ENCODE measurements at regions not wholly inside any gene's neighbourhood (a gene's known extent, or its start where the extent isn't known, plus 50 kb on each side); places are given as distances from the start of the nearest gene placed in this dataset.

DNA sequence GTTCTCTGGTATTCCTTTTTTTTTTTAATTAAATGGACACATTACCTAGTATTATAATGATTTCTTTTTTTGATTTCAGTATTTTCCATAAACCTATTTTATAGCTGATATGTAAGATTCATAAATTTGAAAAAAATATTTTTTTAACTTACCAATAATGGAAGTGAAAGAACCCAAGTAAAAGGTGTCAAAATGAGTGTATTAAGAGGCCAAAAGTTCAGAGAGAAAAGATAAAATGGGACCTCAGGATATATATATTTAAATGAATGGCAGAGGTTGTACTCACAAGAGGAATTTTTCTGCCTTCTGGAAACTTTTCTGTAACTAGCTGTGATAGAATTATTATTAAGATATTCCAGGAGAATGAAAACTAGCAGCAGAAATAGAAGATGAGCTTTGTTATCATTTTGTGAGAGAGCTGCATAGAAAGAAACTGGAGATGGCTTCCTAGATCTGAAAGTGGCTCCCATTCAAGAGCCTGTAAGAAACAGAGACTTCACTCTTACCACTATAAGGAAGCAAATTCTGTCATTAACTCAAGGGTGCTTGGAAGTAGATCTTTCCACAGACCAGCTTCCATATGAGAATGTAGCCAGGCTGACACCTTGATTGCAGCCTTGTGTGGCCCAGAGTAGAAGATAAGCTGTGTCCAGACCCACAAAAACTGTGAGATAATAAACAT, 91.7 kb downstream of the MRPS30 start:
- Histone ChIP-seq H3K9ac (ENCODE audit: low read depth in 2 of 2, low read length in 2 of 2) (no peak overlapping the region), H3K36me3 (no peaks in the 10 kb centered on the region)

DNA sequence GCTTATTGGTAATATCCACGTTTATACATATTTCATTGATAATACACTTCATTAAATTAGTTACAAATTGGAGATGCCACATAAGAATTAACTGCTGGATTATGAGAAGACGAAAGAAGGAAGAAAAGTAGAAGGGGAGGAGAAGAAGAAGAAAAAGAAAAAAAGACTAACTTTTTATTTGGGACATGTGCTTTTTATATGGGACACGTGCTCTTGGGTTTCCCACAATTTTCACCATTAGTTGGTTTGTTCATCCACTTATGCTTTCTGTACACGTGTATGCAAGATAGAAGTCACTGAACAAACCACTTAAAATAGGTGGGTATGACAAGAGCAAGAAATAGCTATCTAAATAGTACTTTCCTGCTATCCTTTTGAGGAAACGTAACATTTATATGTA, 98.6 kb downstream of the MRPS30 start:
- Histone ChIP-seq H3K4me3 (no peak overlapping the region), H3K27ac (no peak overlapping the region), H3K9me3 (no peaks in the 10 kb centered on the region), H3K9ac (ENCODE audit: low read depth in 2 of 2, low read length in 2 of 2) (no peak overlapping the region), H3K36me3 (no peaks in the 10 kb centered on the region), H3K27me3 (no peaks in the 10 kb centered on the region), H3K4me1 (no peaks in the 10 kb centered on the region)
- TF ChIP-seq, protein P1, sequence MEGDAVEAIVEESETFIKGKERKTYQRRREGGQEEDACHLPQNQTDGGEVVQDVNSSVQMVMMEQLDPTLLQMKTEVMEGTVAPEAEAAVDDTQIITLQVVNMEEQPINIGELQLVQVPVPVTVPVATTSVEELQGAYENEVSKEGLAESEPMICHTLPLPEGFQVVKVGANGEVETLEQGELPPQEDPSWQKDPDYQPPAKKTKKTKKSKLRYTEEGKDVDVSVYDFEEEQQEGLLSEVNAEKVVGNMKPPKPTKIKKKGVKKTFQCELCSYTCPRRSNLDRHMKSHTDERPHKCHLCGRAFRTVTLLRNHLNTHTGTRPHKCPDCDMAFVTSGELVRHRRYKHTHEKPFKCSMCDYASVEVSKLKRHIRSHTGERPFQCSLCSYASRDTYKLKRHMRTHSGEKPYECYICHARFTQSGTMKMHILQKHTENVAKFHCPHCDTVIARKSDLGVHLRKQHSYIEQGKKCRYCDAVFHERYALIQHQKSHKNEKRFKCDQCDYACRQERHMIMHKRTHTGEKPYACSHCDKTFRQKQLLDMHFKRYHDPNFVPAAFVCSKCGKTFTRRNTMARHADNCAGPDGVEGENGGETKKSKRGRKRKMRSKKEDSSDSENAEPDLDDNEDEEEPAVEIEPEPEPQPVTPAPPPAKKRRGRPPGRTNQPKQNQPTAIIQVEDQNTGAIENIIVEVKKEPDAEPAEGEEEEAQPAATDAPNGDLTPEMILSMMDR (IDR thresholded peaks at IDR 0.05), result no peak
- intact Hi-C loops (cut with DNase I), result no loop called here
- no peak for DNase-seq

More for the DNA sequence above, 91.7 kb downstream of the MRPS30 start:
- Histone ChIP-seq H3K9me3 (no peaks in the 10 kb centered on the region), H3K27ac (no peak overlapping the region), H3K4me1 (no peaks in the 10 kb centered on the region), H3K4me3 (no peak overlapping the region), H3K27me3 (no peaks in the 10 kb centered on the region)
- intact Hi-C loops (cut with DNase I), result no loop called here
- no peak for DNase-seq
- TF ChIP-seq, protein P1 (IDR thresholded peaks at IDR 0.05), result no peak

DNA sequence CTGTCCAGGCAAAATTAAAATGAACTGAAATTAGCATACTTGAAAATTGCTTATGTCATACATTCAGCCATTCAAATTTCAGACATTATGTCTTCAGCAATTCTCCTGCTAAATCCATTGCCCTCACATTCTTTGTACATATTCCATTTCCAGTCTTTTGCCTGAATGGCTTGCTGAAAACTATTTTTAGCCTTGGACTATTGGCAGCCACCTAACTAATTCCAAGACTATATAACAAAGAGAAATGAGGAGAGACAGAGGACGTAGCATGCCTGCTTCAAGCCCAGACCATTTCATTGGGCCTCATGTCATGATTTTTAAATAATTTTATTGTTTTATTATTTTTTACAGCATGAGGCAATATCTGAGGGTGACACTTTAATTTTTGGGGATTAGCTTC, 100.3 kb downstream of the MRPS30 start:
- no peaks in the 10 kb centered on the region for H3K36me3 ChIP-seq
- no peaks in the 10 kb centered on the region for H3K27me3 ChIP-seq
- TF ChIP-seq, protein P1 (IDR thresholded peaks at IDR 0.05), result no peak
- intact Hi-C loops (cut with DNase I), result no loop called here
- H3K9me3 ChIP-seq, result no peaks in the 10 kb centered on the region
- no peaks in the 10 kb centered on the region for H3K4me1 ChIP-seq
- DNase-seq, result no peak
- no peak overlapping the region for H3K9ac ChIP-seq (ENCODE audit: low read depth in 2 of 2, low read length in 2 of 2)
- no peak overlapping the region for H3K4me3 ChIP-seq
- H3K27ac ChIP-seq, result no peak overlapping the region

DNA sequence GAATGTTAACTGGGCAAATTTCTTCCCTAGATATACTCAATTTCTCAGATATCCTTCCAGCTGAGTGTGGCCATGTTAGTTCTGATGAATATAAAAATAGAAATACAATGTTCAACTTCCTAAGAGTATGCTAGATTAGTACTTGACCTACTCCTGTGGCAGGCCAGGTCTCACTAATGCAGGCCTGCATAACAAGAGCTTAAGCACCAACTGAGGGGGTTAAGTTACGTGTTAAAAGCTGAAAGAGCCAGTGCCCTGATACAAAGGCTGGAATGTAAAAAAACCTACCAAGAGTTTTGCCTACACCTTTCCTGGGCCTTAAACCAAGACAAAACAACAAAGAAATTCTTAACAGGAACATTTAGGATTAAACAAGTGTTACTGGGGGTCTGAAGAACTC, 102.8 kb downstream of the MRPS30 start:
- intact Hi-C loops (cut with DNase I), result no loop called here
- no peak for DNase-seq
- H3K4me3 ChIP-seq, result no peak overlapping the region
- no peaks in the 10 kb centered on the region for H3K27me3 ChIP-seq
- no peak overlapping the region for H3K27ac ChIP-seq
- H3K36me3 ChIP-seq, result no peaks in the 10 kb centered on the region
- no peaks in the 10 kb centered on the region for H3K9me3 ChIP-seq
- H3K4me1 ChIP-seq, result no peaks in the 10 kb centered on the region
- H3K9ac ChIP-seq (ENCODE audit: low read depth in 2 of 2, low read length in 2 of 2), result no peak overlapping the region
- TF ChIP-seq, protein P1 (IDR thresholded peaks at IDR 0.05), result no peak

DNA sequence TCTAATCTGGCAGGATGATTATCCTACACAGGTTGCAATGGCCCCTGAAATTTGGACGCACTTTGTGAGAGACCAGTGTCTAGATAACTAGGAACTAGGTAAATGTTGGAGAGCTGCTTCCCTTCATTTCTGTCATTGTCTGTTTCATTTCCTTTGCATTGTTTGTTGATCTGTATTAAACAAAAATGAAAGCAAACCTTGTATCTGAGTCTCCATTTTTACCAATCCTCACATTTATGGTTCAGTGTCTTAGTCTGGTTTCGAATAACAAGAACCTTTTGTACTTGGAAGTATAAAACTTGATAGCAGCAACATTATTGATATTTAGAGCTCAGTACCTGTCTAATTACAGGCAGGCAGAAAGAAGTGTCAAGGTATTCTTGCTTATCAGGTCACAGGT, 105.5 kb downstream of the MRPS30 start:
- TF ChIP-seq, protein P1 (IDR thresholded peaks at IDR 0.05), result no peak
- intact Hi-C loops (cut with DNase I), result no loop called here
- Histone ChIP-seq H3K4me3 (no peak overlapping the region), H3K27me3 (no peaks in the 10 kb centered on the region), H3K4me1 (no peaks in the 10 kb centered on the region), H3K36me3 (no peaks in the 10 kb centered on the region), H3K27ac (no peak overlapping the region), H3K9ac (ENCODE audit: low read depth in 2 of 2, low read length in 2 of 2) (no peak overlapping the region), H3K9me3 (no peaks in the 10 kb centered on the region)
- no peak for DNase-seq

Measured in colonic mucosa (tissue), 4 donors.